ENCODE measurements at regions not wholly inside any gene's neighbourhood (a gene's known extent, or its start where the extent isn't known, plus 50 kb on each side); places are given as distances from the start of the nearest gene placed in this dataset.
"Not testable (repeated sequence)": the region's sequence is repeated elsewhere in the genome, so short reads cannot be mapped to it uniquely, and the experiment has no call there.

- no peak for DNase-seq
These were observed 375.7 kb downstream of the IRX2 start for GRCh38 chr5:2375757-2376250.

DNA sequence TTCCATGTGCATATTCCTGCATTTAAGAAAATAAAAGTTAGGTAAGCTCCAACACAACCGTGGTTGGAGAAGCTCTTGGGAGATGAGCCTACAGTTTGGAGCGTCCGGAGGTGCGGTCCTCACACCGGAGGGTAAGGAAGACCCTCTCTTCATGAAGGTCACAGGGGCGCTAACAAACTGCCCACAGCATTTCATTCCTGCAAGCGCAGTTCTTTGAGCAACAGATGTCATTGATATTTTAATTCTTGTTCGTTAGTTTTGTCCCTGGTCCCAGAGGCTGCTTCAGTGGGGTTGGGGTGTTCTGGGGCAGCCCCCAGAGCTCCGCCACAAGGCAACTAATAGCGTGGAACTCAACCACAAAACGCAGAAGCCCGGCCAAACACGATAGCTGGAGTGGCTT lies 376.2 kb downstream of the IRX2 start:
- no peak for DNase-seq

GRCh38 chr5:2374703-2375102 lies 376.8 kb downstream of the IRX2 start:
- no peak for DNase-seq

- DNase-seq, result no peak
These were observed 377.8 kb downstream of the IRX2 start for GRCh38 chr5:2373631-2374030.

DNA sequence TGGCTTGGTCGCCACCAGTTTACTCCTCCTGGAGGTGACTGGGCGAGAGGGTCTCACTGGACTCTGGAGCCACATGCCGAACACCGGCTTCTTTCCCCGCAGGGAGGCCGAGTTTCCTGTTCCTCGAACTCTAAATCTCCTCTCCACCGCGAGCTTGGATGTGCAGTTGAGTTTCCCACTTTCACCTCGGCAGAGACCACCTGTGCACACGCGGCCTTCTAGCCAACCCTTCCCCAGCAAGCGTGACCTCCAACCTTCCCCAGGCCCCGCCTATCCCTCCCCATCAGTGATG lies 380.1 kb downstream of the IRX2 start:
- DNase-seq, result no peak

- no peak for DNase-seq
These were observed 380.7 kb downstream of the IRX2 start for GRCh38 chr5:2370626-2371418.

GRCh38 chr5:2369178-2369577 lies 382.3 kb downstream of the IRX2 start:
- DNase-seq, result no peak

DNA sequence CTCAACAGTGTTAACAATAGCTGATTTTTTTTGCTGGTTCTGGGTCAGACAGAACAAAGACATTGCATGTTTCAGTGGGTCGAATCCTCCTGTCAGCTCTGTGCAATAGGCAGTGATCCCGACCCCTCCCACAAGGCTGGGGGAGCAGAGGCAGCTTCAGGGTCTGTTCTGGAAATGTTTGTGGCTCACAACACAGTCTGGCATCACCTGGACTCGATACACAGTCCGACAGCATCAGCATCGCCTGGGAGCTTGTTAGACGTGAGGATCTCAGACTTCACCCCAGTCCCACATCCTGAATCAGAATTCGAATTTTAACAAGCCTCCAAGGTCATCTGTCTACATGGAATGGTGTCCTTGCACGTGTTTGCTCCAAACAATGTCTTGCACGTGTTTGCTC lies 384.7 kb downstream of the IRX2 start:
- DNase-seq, result no peak

GRCh38 chr5:2357309-2357708 lies 394.2 kb downstream of the IRX2 start:
- DNase-seq, result no peak

GRCh38 chr5:2355859-2356258 lies 395.6 kb downstream of the IRX2 start:
- no peak for DNase-seq

DNA sequence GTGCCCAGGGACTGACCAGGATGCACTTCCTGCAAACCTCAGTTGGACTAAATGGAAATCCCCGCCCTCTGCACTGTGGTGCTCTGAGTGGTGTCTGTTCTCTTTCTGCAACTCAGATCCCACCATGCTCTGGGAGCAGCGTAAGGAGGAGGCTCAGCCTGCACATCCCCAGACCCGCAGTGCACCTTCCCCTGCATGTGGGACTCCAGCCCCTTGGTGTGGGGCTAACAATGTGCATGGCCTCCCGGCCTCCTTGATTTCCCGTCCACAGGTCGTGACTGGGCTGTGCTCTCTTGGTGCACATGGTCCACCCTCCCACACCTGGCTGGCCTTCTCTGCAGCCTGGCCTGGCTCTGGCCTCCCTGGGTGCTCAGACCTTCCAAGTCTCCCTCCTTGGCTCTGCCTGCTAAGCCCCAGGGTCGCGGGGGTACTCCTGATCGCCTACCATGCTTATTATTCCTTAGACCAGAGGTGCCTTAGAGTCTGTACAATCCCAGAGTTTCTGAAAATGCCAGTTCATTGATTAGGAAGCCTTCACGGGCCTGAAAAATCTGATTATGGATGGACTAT lies 397.5 kb downstream of the IRX2 start:
- no peak for DNase-seq

GRCh38 chr5:2353211-2353610 lies 398.3 kb downstream of the IRX2 start:
- no peak for DNase-seq

DNA sequence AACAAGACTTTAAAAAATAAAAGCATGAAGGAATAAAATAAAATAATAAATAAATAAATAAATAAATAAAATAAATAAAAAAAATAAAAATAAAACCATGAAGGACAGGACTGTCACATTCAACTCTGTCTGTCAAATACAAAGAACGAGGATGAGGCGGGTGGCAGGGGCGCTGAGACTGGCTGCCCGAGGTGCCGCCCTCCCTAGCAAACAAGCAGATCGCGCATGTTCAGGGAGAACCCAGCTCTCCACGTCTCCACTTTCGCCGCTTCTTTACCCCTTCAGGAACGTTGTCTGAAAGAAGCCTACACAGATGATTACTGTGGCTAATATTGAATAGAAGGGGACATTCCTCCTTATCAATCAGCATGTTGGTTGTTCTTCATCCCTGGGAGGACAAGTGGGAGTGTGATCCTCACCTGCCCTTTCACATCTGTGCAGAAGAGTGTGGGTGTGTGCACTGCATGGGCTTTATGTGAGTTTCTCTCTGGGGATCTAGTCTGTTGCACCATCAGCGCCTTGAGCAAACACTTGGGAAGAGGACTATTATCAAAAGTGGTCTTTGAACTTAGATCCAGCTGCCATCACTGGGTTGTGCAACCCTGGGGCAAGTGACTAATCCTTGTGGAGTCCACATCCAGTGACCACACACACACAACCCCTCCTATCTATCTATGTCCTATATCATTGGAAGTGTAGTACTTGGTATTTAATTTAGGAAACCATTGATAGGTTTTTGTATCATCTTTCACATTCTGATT lies 399.2 kb downstream of the IRX2 start:
- no peak for DNase-seq

DNA sequence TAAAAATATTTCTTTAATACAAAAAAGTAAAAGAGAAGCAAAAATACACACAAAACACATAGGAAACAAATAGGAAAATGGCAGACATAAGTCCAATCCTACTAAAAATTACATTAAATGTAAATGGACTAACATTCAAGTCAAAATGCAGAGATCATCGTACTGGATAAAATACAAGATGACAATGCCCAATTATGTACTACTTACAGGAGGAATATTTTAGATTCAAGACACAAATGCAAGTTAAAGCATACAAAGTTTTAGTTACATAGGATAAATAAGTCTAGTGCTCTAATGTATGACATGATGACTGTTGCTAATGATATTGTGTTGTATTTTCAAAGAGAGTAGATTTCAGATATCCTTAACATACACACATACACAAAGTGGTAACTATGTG lies 401.7 kb downstream of the IRX2 start:
- DNase-seq, result not testable (repeated sequence)

DNA sequence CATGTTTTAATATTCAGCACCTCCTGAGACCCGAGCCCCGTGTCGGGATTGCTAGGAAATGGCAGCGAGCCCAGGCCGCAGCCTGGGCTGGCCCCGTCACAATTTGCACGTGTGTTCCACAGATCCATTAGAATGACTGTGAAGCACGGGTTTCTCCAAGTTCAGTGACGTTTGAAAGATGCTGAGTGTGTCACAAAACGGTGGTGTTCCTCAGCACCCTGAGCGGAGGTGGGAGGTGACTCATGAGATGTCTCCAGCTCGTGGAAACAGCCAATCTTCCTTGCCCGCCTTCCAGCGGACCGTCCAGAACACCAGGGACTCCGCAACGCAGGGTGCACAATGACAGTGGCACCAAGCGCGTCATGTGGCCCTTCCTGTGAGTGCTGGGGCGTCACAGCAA lies 412.8 kb downstream of the IRX2 start:
- no peak for DNase-seq

GRCh38 chr5:2335733-2336515 lies 415.6 kb downstream of the IRX2 start:
- DNase-seq, result no peak

DNA sequence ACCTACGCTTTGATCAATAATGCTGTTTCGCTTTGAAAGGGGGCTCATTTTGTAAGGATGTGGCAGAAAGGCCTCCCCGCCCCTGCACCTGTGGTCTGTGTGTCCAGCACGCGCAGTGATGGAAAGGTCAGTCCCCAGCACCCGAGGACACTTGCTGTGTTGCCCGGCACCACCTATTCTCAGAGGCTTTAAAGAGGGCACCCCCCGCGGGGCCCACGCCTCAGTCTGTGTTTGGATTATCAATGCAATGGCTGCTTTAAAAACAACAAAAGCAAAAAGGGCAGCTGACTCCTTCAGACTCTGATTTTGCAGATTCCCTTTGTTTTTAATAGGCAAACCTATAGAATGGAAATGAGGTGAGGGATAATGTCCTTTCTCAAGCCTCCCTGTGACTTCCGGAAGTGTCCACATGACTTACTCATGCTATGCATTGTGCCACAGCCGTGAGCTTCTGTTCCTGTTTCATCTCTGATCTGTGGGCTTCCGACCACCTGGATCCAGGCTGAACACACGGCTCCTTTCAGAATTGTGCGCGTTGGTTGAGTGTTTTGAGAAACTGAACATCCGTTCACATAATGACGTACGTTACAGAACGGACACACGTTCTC lies 416.2 kb downstream of the IRX2 start:
- DNase-seq, result no peak

DNA sequence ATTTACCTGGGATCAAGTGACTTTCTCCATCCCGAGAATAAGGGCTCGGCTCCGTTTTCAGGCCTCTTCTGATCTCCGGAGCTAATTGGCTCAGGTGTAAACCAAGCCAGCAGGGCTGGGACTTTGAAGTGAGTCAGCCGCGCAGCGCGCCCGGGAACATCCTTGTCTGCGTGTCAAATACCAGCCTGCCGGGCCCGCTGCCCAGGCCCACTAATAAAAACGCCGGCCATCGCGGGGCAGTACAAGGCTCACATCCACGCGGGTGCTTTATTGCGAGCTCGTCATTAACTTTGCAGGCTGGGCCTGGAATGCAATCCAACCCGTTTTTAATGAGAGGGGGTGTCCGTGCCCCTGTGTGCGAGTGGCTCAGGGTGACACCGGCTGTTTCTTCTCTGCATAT lies 416.8 kb downstream of the IRX2 start:
- no peak for DNase-seq

DNA sequence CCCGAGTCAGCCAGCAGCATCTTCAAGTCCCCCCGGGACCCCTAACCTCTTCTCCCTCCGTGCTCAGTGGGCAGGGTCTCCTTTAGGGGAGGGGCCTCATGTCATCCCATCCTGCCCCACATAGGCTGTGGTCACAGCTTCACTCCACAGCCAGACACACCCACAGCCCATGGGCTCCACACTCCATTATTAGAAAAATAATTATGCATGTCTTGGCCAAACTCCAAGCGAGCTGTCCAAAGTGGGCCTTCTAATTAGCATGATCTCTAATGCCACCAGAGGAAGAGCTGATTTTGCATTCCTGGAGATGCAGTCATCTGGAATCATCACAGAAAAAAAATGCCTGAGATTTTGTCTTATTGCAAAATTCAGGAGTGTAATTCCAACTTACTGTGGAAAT lies 418.2 kb downstream of the IRX2 start:
- DNase-seq, result no peak

DNA sequence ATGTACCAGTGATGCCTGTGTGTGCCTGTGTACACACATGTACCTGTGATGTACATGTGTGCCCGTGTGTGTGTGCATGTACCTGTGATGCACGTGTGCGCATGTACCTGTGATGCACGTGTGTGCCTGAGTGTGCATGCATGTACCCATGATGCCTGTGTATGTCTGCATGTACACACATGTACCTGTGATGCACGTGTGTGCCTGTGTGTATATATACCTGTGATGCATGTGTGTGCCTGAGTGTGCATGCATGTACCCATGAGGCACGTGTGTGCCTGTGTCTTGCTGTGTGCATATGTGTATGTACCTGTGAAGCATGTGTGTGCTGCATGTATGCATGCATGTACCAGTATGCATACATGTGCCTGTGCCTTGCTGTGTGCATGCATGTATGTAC lies 419.0 kb downstream of the IRX2 start:
- no peak for DNase-seq

GRCh38 chr5:2330325-2331130 lies 420.9 kb downstream of the IRX2 start:
- no peak for DNase-seq

DNA sequence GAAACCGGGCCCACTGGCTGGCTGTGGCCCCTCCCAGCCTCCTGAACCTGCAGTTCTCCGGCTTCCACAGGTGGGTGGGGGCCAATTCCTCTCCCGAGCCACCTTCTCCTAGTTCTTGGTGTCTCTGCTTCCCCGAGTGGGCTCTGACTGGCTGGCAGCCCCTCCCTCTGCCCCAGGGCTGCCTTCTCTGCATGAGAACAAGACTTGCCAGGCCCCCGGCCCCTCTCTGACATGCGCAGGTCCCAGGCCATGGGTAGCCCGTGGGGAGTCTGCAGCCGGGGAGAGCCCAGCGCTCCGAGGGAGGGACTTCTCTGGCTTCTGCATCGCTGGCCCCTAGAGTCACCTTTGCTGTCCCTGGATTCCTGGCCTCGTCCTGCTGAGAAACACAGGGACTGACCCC lies 421.7 kb downstream of the IRX2 start:
- DNase-seq, result no peak
